Upper lobe of right lung (tissue), 1 donor: ENCODE measurements at regions not wholly inside any gene's neighbourhood (a gene's known extent, or its start where the extent isn't known, plus 50 kb on each side); places are given as distances from the start of the nearest gene placed in this dataset.

Experiments used
- ATAC-seq: fragments of 200-7000 bp; cut with Tn5 transposase; one replicate; pipeline ENCODE4 v1.9.1; 2020; ENCODE audit warnings: mild to moderate bottlenecking, moderate library complexity
- DNase-seq: peaks from one replicate; pipeline ENCODE4 v3.0.0-alpha.2; 2020
- H3K27ac ChIP-seq: fragments of 200-600 bp; one replicate; pipeline ENCODE4 v1.8.0; 2022
- H3K27me3 ChIP-seq: fragments of 200-600 bp; one replicate; pipeline ENCODE4 v1.8.0; 2022; ENCODE audit warnings: mild to moderate bottlenecking
- H3K36me3 ChIP-seq: fragments of 200-600 bp; one replicate; pipeline ENCODE4 v1.8.0; 2022
- H3K4me1 ChIP-seq: fragments of 200-600 bp; one replicate; pipeline ENCODE4 v1.8.0; 2022
- H3K4me3 ChIP-seq: fragments of 200-600 bp; one replicate; pipeline ENCODE4 v1.8.0; 2022; ENCODE audit warnings: mild to moderate bottlenecking
- H3K9me3 ChIP-seq: fragments of 200-600 bp; one replicate; pipeline ENCODE4 v1.8.0; 2022
- CTCF ChIP-seq: fragments of 200-600 bp; IDR thresholded peaks from one replicate; pipeline ENCODE4 v1.8.0; 2022; ENCODE audit warnings: antibody characterized with exemption
- intact Hi-C: fragments of 100-400 bp; cut with DNase I; formaldehyde crosslinking; loops from one replicate; pipeline ENCODE4 v1.11.0; 2022
- donor health status: DM: no; HTN: yes; CAD: no; lungs with severe emphysema.

DNA sequence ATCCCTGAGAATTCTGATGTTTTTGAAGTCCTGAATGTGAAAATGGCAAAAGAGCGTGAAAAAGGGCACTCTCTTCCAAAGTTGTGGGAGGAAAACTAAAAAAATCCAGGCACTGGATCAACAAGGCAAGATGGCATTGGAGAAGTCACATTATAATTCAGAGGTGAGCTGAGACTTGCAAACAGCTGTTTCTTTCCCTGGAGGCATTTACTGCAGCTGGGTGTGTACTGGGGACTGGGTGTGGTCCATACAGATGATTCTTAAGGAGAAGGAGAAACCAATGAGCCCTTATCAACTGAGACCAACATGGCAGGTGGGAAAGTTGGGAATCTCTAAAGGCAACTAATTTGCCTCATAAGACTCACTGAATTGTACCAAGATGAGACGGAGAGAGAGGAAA, 313.9 kb downstream of the TRIB2 start:
- Histone ChIP-seq H3K36me3 (no peaks in the 10 kb centered on the region), H3K27ac (no peak overlapping the region), H3K27me3 (no peaks in the 10 kb centered on the region), H3K9me3 (no peaks in the 10 kb centered on the region), H3K4me3 (no peak overlapping the region), H3K4me1 (no peaks in the 10 kb centered on the region)
- intact Hi-C loops: no loop called here
- no peak for DNase-seq
- no peak for TF ChIP-seq CTCF
- ATAC-seq: no peak

GRCh38 chr2:13034861-13035260, 318.1 kb downstream of the TRIB2 start:
- no peaks in the 10 kb centered on the region for H3K27me3 ChIP-seq
- no peaks in the 10 kb centered on the region for H3K36me3 ChIP-seq
- no peak overlapping the region for H3K4me3 ChIP-seq
- H3K27ac ChIP-seq: no peak overlapping the region
- TF ChIP-seq CTCF: no peak
- H3K4me1 ChIP-seq: no peaks in the 10 kb centered on the region
- intact Hi-C loops: no loop called here
- H3K9me3 ChIP-seq: no peaks in the 10 kb centered on the region
- DNase-seq (no peak), ATAC-seq (no peak)

DNA sequence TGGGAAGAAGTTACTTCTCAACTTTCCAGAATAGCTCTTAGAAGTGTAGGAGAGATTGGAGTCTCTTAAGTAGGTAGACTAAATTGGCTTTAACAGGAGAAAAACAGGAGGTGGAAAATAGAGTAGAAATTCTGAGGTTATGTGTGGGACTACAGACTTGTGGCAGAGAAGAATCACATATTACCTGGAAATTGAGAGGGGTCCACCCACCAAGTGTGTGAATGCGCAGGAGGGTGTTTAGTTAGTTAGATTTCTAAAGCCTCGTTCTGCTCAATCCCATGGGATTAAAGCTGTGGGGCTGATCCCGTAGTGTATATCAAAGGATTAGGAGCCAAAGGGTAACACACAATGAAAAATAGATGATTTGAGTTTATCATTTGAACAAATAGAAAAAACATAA, 319.1 kb downstream of the TRIB2 start:
- Histone ChIP-seq H3K4me1 (no peaks in the 10 kb centered on the region), H3K27me3 (no peaks in the 10 kb centered on the region), H3K4me3 (no peak overlapping the region), H3K9me3 (no peaks in the 10 kb centered on the region), H3K27ac (no peak overlapping the region), H3K36me3 (no peaks in the 10 kb centered on the region)
- no peak for ATAC-seq
- no peak for TF ChIP-seq CTCF
- DNase-seq: no peak
- intact Hi-C loops: no loop called here

DNA sequence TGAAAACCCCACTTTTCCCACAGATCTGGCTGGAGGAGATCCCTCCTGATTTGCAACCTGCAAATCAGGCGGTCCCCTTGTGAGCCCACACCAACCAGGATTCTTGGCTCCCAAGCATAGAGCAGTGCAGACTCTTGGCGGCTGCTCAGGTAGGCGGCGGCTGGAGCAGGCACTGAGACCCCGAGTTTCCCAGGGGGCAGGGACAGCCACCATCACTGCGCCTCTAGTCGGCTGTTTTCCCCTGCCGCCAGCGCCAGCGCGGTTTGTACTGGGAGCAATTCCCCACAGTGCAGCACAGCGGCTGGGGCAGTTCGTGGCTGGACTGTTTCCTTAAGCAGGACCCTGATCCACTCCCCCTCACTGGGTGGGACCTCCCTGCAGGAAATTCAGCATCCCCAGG, 323.3 kb downstream of the TRIB2 start:
- no peak overlapping the region for H3K4me3 ChIP-seq
- no peak for TF ChIP-seq CTCF
- intact Hi-C loops: no loop called here

GRCh38 chr2:13046557-13047165, 329.9 kb downstream of the TRIB2 start:
- H3K9me3 ChIP-seq: no peaks in the 10 kb centered on the region
- H3K4me3 ChIP-seq: no peak overlapping the region
- H3K36me3 ChIP-seq: no peaks in the 10 kb centered on the region
- H3K4me1 ChIP-seq: no peaks in the 10 kb centered on the region
- peak; percentile 34 for TF ChIP-seq CTCF
- intact Hi-C loops: no loop called here
- ATAC-seq: no peak
- H3K27me3 ChIP-seq: no peaks in the 10 kb centered on the region
- no peak overlapping the region for H3K27ac ChIP-seq
- DNase-seq: no peak

More for the DNA sequence above, 323.3 kb downstream of the TRIB2 start:
- H3K27ac ChIP-seq: no peak overlapping the region
- DNase-seq: no peak
- ATAC-seq: no peak
- no peaks in the 10 kb centered on the region for H3K36me3 ChIP-seq
- no peaks in the 10 kb centered on the region for H3K4me1 ChIP-seq
- no peaks in the 10 kb centered on the region for H3K9me3 ChIP-seq
- no peaks in the 10 kb centered on the region for H3K27me3 ChIP-seq

DNA sequence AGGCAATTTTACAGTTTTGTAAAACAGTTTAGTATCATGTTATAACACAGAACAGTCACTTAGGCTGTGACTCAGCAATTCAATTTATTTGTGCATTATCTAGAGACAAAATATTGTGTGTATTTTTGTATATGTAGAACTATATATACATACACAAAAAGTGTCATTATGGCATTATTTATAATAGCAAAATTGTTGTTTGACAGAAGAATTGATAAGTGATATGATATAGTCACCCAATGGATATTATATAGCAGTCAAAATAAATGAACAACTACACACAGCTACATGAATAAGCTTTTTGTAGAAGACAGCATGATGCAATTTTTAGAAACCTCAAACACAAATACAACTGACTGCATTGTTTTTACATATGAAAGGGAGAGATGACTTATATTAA, 334.0 kb downstream of the TRIB2 start:
- Histone ChIP-seq H3K9me3 (no peaks in the 10 kb centered on the region), H3K36me3 (no peaks in the 10 kb centered on the region), H3K4me3 (no peak overlapping the region), H3K4me1 (no peaks in the 10 kb centered on the region), H3K27me3 (no peaks in the 10 kb centered on the region), H3K27ac (no peak overlapping the region)
- intact Hi-C loops: no loop called here
- no peak for TF ChIP-seq CTCF
- ATAC-seq: no peak
- no peak for DNase-seq
